Activated T-cell treated with anti-CD3 and anti-CD28 coated beads, Interleukin-2, amount 50 U/mL, for 72 hours (primary cell): ENCODE measurements at regions not wholly inside any gene's neighbourhood (a gene's known extent, or its start where the extent isn't known, plus 50 kb on each side); places are given as distances from the start of the nearest gene placed in this dataset.

Experiments used
- ATAC-seq, 2 donors: fragments of 150-1000 bp; cut with Tn5 transposase; replicated peaks in 1 of 2; 2 replicates each; pipeline ENCODE4 v1.10.0; 2021; ENCODE audit warnings: moderate library complexity in 2 of 2, mild to moderate bottlenecking in 1 of 2
- DNase-seq, 2 donors: peaks; one replicate each; pipeline ENCODE4 v3.0.0; 2021 to 2022; ENCODE audit warnings: mixed read lengths in 1 of 2
- H3K27ac Mint-ChIP-seq: one replicate; pipeline ENCODE4 v1.8.0; 2022; ENCODE audit warnings: mild to moderate bottlenecking, moderate library complexity, mixed read lengths
- H3K27me3 Mint-ChIP-seq: one replicate; pipeline ENCODE4 v1.8.0; 2022; ENCODE audit warnings: low read depth, mixed read lengths
- H3K36me3 Mint-ChIP-seq, 2 donors: one replicate each; pipeline ENCODE4 v1.8.0; 2022; ENCODE audit warnings: mixed read lengths in 2 of 2, mild to moderate bottlenecking in 1 of 2; ENCODE audit not compliant: insufficient read depth in 2 of 2
- H3K4me1 Mint-ChIP-seq: one replicate; pipeline ENCODE4 v1.8.0; 2022; ENCODE audit warnings: low read depth, mixed read lengths
- H3K4me3 Mint-ChIP-seq, 2 donors: one replicate each; pipeline ENCODE4 v1.8.0; 2022; ENCODE audit warnings: mild to moderate bottlenecking in 2 of 2, mixed read lengths in 2 of 2, moderate library complexity in 2 of 2
- H3K9me3 Mint-ChIP-seq, 2 donors: one replicate each; pipeline ENCODE4 v1.8.0; 2022; ENCODE audit warnings: mixed read lengths in 2 of 2

GRCh38 chr2:188645986-188646385 lies 328.2 kb upstream of the COL3A1 start:
- no peak overlapping the region for H3K27ac Mint-ChIP-seq
- H3K9me3 Mint-ChIP-seq = peaks cover 2 to 4% of the 10 kb centered on the region in 2 donors
- DNase-seq (no peak), ATAC-seq (no peak)
- H3K4me3 Mint-ChIP-seq = no peak overlapping the region
- H3K4me1 Mint-ChIP-seq = no peaks in the 10 kb centered on the region
- no peaks in the 10 kb centered on the region for H3K27me3 Mint-ChIP-seq
- H3K36me3 Mint-ChIP-seq = no peaks in the 10 kb centered on the region

GRCh38 chr2:188647430-188648070 lies 326.6 kb upstream of the COL3A1 start:
- Mint-ChIP-seq H3K9me3 (peaks cover 0 to 4% of the 10 kb centered on the region in 2 donors), H3K27ac (no peak overlapping the region), H3K27me3 (no peaks in the 10 kb centered on the region), H3K4me3 (no peak overlapping the region), H3K4me1 (no peaks in the 10 kb centered on the region), H3K36me3 (no peaks in the 10 kb centered on the region)
- ATAC-seq (no peak), DNase-seq (no peak)

GRCh38 chr2:188659656-188660406 lies 314.3 kb upstream of the COL3A1 start:
- no peaks in the 10 kb centered on the region for H3K36me3 Mint-ChIP-seq
- H3K27ac Mint-ChIP-seq = no peak overlapping the region
- no peaks in the 10 kb centered on the region for H3K4me1 Mint-ChIP-seq
- no peak overlapping the region for H3K4me3 Mint-ChIP-seq
- H3K27me3 Mint-ChIP-seq = no peaks in the 10 kb centered on the region
- ATAC-seq (no peak), DNase-seq (no peak)
- no peaks in the 10 kb centered on the region for H3K9me3 Mint-ChIP-seq

- Mint-ChIP-seq H3K4me3 (no peak overlapping the region), H3K27me3 (no peaks in the 10 kb centered on the region), H3K9me3 (no peaks in the 10 kb centered on the region), H3K4me1 (no peaks in the 10 kb centered on the region), H3K27ac (no peak overlapping the region), H3K36me3 (no peaks in the 10 kb centered on the region)
- no peak for DNase-seq
- ATAC-seq = no peak
Observed at GRCh38 chr2:188663301-188663700, 310.9 kb upstream of the COL3A1 start.

GRCh38 chr2:188664416-188664815 lies 309.8 kb upstream of the COL3A1 start:
- H3K36me3 Mint-ChIP-seq = no peaks in the 10 kb centered on the region
- no peaks in the 10 kb centered on the region for H3K4me1 Mint-ChIP-seq
- no peaks in the 10 kb centered on the region for H3K27me3 Mint-ChIP-seq
- no peak overlapping the region for H3K27ac Mint-ChIP-seq
- ATAC-seq (no peak), DNase-seq (no peak)
- H3K9me3 Mint-ChIP-seq = no peaks in the 10 kb centered on the region
- no peak overlapping the region for H3K4me3 Mint-ChIP-seq

GRCh38 chr2:188664951-188665595 lies 309.1 kb upstream of the COL3A1 start:
- no peaks in the 10 kb centered on the region for H3K27me3 Mint-ChIP-seq
- H3K27ac Mint-ChIP-seq = no peak overlapping the region
- DNase-seq = no peak
- H3K4me3 Mint-ChIP-seq = no peak overlapping the region
- no peaks in the 10 kb centered on the region for H3K9me3 Mint-ChIP-seq
- ATAC-seq = no peak
- H3K36me3 Mint-ChIP-seq = no peaks in the 10 kb centered on the region
- no peaks in the 10 kb centered on the region for H3K4me1 Mint-ChIP-seq

- Mint-ChIP-seq H3K4me1 (no peaks in the 10 kb centered on the region), H3K27me3 (no peaks in the 10 kb centered on the region), H3K4me3 (no peak overlapping the region), H3K36me3 (no peaks in the 10 kb centered on the region), H3K27ac (no peak overlapping the region), H3K9me3 (no peaks in the 10 kb centered on the region)
- no peak for ATAC-seq
- no peak for DNase-seq
Observed at GRCh38 chr2:188665727-188666304, 308.4 kb upstream of the COL3A1 start.

- Mint-ChIP-seq H3K36me3 (no peaks in the 10 kb centered on the region), H3K4me3 (no peak overlapping the region)
Observed at GRCh38 chr2:188666503-188666902, 307.7 kb upstream of the COL3A1 start.

GRCh38 chr2:188668017-188668680 lies 306.0 kb upstream of the COL3A1 start:
- Mint-ChIP-seq H3K36me3 (no peaks in the 10 kb centered on the region), H3K4me3 (no peak overlapping the region), H3K27ac (no peak overlapping the region), H3K27me3 (no peaks in the 10 kb centered on the region), H3K9me3 (no peaks in the 10 kb centered on the region), H3K4me1 (no peaks in the 10 kb centered on the region)
- DNase-seq (no peak), ATAC-seq (no peak)

More at GRCh38 chr2:188666503-188666902, 307.7 kb upstream of the COL3A1 start:
- no peak for DNase-seq
- Mint-ChIP-seq H3K4me1 (no peaks in the 10 kb centered on the region), H3K9me3 (no peaks in the 10 kb centered on the region), H3K27me3 (no peaks in the 10 kb centered on the region), H3K27ac (no peak overlapping the region)
- no peak for ATAC-seq

GRCh38 chr2:188675391-188676009 lies 298.7 kb upstream of the COL3A1 start:
- ATAC-seq = no peak
- H3K36me3 Mint-ChIP-seq = no peaks in the 10 kb centered on the region

GRCh38 chr2:188676010-188676400 lies 298.2 kb upstream of the COL3A1 start:
- H3K36me3 Mint-ChIP-seq = no peaks in the 10 kb centered on the region
- H3K27ac Mint-ChIP-seq = no peak overlapping the region
- no peak for DNase-seq
- no peak for ATAC-seq
- no peaks in the 10 kb centered on the region for H3K27me3 Mint-ChIP-seq
- no peaks in the 10 kb centered on the region for H3K9me3 Mint-ChIP-seq
- H3K4me3 Mint-ChIP-seq = no peak overlapping the region
- H3K4me1 Mint-ChIP-seq = no peaks in the 10 kb centered on the region

More at GRCh38 chr2:188675391-188676009, 298.7 kb upstream of the COL3A1 start:
- Mint-ChIP-seq H3K9me3 (no peaks in the 10 kb centered on the region), H3K4me1 (no peaks in the 10 kb centered on the region), H3K27me3 (no peaks in the 10 kb centered on the region), H3K27ac (no peak overlapping the region), H3K4me3 (no peak overlapping the region)
- no peak for DNase-seq

GRCh38 chr2:188677142-188677541 lies 297.0 kb upstream of the COL3A1 start:
- Mint-ChIP-seq H3K27ac (no peak overlapping the region), H3K9me3 (no peaks in the 10 kb centered on the region), H3K4me1 (no peaks in the 10 kb centered on the region), H3K36me3 (no peaks in the 10 kb centered on the region), H3K4me3 (no peak overlapping the region), H3K27me3 (no peaks in the 10 kb centered on the region)
- ATAC-seq (no peak), DNase-seq (no peak)
